Gastroesophageal sphincter (tissue), 3 donors: ENCODE measurements at regions not wholly inside any gene's neighbourhood (a gene's known extent, or its start where the extent isn't known, plus 50 kb on each side); places are given as distances from the start of the nearest gene placed in this dataset.

Source experiments
- POLR2A ChIP-seq, 2 donors: fragments of 450-650 bp; IDR thresholded peaks; one replicate each; pipeline ENCODE4 v1.6.1; 2017; ENCODE audit warnings: antibody characterized with exemption in 2 of 2, mild to moderate bottlenecking in 2 of 2, moderate library complexity in 1 of 2
- TF ChIP-seq, protein P1 (sequence below), 4 experiments: fragments of 200-600 bp in 2 of 4; fragments of 450-650 bp in 2 of 4; sonication (generic) in 1 of 4; IDR thresholded peaks; one replicate each; pipeline ENCODE4 v1.5.1; 2017 to 2019; ENCODE audit warnings: antibody characterized with exemption in 4 of 4, mild to moderate bottlenecking in 2 of 4, moderate library complexity in 2 of 4

DNA sequence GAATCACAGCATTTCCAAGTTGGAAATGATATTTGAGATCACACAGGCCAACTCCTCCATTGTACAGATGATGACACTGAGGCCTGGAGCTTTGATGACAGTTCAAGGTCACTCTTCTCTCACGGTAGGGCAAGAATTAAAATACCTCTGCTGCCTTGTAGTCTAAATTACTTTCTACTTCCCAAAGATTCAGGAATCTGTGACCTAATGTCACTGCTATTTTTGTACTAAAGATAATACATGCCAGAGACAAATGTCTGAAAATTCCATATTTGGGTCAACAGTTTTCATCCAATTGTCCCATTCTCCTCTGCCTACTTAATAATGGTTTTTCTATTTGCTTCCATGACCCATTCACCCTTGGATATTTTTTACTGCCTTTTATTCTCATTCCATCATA lies 160.0 kb downstream of the SOD2 start:
- TF ChIP-seq POLR2A (IDR thresholded peaks at IDR 0.05) = no peak
- TF ChIP-seq, protein P1, sequence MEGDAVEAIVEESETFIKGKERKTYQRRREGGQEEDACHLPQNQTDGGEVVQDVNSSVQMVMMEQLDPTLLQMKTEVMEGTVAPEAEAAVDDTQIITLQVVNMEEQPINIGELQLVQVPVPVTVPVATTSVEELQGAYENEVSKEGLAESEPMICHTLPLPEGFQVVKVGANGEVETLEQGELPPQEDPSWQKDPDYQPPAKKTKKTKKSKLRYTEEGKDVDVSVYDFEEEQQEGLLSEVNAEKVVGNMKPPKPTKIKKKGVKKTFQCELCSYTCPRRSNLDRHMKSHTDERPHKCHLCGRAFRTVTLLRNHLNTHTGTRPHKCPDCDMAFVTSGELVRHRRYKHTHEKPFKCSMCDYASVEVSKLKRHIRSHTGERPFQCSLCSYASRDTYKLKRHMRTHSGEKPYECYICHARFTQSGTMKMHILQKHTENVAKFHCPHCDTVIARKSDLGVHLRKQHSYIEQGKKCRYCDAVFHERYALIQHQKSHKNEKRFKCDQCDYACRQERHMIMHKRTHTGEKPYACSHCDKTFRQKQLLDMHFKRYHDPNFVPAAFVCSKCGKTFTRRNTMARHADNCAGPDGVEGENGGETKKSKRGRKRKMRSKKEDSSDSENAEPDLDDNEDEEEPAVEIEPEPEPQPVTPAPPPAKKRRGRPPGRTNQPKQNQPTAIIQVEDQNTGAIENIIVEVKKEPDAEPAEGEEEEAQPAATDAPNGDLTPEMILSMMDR (IDR thresholded peaks at IDR 0.05) = no peak
